MM.1S (cell line): ENCODE measurements at regions not wholly inside any gene's neighbourhood (a gene's known extent, or its start where the extent isn't known, plus 50 kb on each side); places are given as distances from the start of the nearest gene placed in this dataset.

Experiments used
- CTCF ChIP-seq: fragments of 300-600 bp; sonication (generic); IDR thresholded peaks from 2 replicates; pipeline ENCODE4 v1.5.1; 2016; ENCODE audit warnings: antibody characterized with exemption, low read length, mixed read lengths
- EZH2 ChIP-seq: fragments of 300-600 bp; sonication (generic); optimal IDR thresholded peaks from 2 replicates; pipeline ENCODE3; 2017; ENCODE audit warnings: low read depth, mild to moderate bottlenecking, antibody characterized with exemption, low read length, mixed read lengths

GRCh38 chr6:102944475-102944874 lies 1551.0 kb downstream of the GRIK2 start:
- TF ChIP-seq CTCF (no peak), EZH2 (no peak)
